ENCODE measurements at regions not wholly inside any gene's neighbourhood (a gene's known extent, or its start where the extent isn't known, plus 50 kb on each side); places are given as distances from the start of the nearest gene placed in this dataset.

DNA sequence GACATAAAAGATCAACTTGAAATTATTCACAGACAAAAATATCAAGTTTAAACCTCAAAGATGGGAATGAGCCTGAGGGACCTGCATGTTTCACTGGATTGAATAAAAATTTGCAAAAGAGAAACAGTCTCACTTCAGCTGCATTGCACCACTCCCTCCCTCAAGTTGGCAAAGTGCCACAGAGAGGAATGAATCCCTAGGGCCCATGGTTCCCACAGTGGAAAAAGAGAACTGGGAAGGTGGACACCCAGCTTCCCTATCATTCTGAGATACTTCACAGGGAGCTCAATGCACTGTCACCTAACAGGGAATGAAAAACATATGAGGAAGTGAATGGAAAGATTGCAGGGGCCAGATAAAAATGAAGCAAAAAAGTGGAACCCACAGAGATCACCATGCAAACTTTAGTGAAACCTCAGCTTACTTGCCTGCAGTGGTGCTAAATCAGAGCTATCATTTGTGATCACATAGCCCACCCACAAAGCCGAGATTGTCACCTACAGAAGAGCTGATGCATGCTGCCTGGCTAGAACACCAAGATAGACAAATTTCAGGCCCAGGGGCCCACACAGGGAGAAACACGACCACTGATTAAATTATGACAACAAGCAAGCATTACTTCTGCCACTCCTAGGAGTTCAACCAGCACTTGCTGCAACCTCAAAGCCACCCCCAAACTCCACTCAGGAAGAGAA, 911.3 kb downstream of the LRFN5 start:
- no peaks in the 10 kb centered on the region for H3K36me3 ChIP-seq
- H3K27me3 ChIP-seq: no peaks in the 10 kb centered on the region
- no peak overlapping the region for H3K27ac ChIP-seq
- no peak overlapping the region for H3K4me3 ChIP-seq
- 88 to 96% methylated on average over 2 of the region's 2 CpGs for WGBS, 2 donors
- DNase-seq (ENCODE audit: low spot score in 2 of 2): no peak
- H3K9me3 ChIP-seq: no peaks in the 10 kb centered on the region
- H3K4me1 ChIP-seq: no peaks in the 10 kb centered on the region
- TF ChIP-seq EP300 (IDR thresholded peaks at IDR 0.05) (no peak), POLR2A (IDR thresholded peaks at IDR 0.05) (no peak)
- TF ChIP-seq, protein P1, sequence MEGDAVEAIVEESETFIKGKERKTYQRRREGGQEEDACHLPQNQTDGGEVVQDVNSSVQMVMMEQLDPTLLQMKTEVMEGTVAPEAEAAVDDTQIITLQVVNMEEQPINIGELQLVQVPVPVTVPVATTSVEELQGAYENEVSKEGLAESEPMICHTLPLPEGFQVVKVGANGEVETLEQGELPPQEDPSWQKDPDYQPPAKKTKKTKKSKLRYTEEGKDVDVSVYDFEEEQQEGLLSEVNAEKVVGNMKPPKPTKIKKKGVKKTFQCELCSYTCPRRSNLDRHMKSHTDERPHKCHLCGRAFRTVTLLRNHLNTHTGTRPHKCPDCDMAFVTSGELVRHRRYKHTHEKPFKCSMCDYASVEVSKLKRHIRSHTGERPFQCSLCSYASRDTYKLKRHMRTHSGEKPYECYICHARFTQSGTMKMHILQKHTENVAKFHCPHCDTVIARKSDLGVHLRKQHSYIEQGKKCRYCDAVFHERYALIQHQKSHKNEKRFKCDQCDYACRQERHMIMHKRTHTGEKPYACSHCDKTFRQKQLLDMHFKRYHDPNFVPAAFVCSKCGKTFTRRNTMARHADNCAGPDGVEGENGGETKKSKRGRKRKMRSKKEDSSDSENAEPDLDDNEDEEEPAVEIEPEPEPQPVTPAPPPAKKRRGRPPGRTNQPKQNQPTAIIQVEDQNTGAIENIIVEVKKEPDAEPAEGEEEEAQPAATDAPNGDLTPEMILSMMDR (IDR thresholded peaks at IDR 0.05): no peak

DNA sequence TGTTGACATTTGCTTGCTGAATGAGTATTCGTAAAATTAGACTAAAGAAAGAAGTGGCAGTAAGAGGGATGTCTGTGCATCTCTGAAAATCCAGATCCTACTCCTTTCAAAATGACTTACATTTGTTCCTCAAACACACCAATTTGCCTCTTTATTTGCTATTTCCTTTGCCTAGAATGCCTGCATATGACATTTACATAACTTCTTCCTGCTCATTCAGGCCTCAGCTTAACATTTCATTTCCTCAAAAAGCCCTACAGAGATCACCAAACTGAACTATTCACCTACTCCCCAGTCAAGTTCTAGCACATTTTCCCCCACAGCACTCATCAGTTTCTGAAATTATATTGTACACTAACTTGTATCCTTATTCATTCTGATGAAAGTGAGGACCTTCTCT, 907.2 kb downstream of the LRFN5 start:
- Histone ChIP-seq H3K27ac (no peak overlapping the region), H3K9me3 (no peaks in the 10 kb centered on the region), H3K4me1 (no peaks in the 10 kb centered on the region), H3K4me3 (no peak overlapping the region), H3K27me3 (no peaks in the 10 kb centered on the region), H3K36me3 (no peaks in the 10 kb centered on the region)
- WGBS, 2 donors: 79 to 86% methylated on average over 1 of the region's 1 CpG
- DNase-seq (ENCODE audit: low spot score in 2 of 2): no peak
- TF ChIP-seq, protein P1 (IDR thresholded peaks at IDR 0.05): no peak
- TF ChIP-seq EP300 (IDR thresholded peaks at IDR 0.05) (no peak), POLR2A (IDR thresholded peaks at IDR 0.05) (no peak)

DNA sequence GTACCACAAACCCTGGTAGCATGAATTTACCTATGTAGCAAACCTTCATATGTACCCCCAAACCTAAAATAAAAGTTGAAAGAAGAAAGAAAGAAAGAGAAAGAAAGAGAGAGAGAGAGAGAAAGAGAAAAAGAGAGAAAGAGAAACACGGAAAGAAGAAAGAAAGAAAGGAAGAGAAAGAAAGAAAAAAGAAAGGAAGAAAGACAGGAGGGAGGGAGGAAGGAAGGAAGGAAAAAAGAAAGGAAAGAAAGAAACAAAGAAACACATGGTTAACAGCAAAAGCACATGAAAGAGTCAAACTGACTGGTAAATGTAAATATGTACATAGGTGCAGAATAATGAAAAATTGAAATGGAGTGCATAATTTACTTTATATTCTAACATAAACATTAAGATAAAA, 903.4 kb downstream of the LRFN5 start:
- Histone ChIP-seq H3K4me1 (no peaks in the 10 kb centered on the region), H3K9me3 (no peaks in the 10 kb centered on the region), H3K27me3 (no peaks in the 10 kb centered on the region), H3K36me3 (no peaks in the 10 kb centered on the region), H3K27ac (no peak overlapping the region), H3K4me3 (no peak overlapping the region)
- DNase-seq (ENCODE audit: low spot score in 2 of 2): no peak
- 76 to 92% methylated on average over 1 of the region's 1 CpG for WGBS, 2 donors
- TF ChIP-seq, protein P1 (IDR thresholded peaks at IDR 0.05): no peak
- TF ChIP-seq EP300 (IDR thresholded peaks at IDR 0.05) (no peak), POLR2A (IDR thresholded peaks at IDR 0.05) (no peak)

DNA sequence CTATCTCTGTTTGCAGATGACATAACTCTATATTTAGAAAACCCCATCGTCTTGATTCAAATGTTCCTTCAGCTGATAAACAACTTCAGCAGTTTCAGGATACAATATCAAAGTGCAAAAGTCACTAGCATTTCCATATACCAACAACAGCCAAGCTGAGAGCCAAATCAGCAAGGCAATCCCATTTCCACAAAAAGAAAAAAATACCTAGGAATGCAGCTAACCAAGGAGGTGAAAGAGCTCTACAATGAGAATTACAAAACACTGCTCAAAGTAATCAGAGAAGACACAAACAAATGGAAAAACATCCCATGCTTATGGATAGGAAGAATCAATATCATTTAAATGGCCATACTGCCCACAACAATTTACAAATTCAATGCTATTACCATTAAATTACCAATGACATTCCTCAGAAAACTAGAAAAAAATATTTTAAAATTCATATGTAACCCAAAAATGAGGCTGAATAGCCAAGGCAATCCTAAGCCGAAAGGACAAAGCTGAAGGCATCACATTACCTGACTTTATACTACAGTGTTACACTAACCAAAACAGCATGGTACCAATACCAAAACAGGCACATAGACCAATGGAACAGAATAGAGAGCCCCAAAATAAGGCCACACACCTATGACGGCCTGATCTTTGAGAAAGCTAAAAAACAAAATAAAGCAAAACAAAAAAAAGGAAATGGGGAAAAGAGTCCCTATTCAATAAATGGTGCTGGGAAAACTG, 901.7 kb downstream of the LRFN5 start:
- Histone ChIP-seq H3K36me3 (no peaks in the 10 kb centered on the region), H3K27me3 (no peaks in the 10 kb centered on the region), H3K27ac (no peak overlapping the region), H3K4me3 (no peak overlapping the region), H3K4me1 (no peaks in the 10 kb centered on the region), H3K9me3 (no peaks in the 10 kb centered on the region)
- TF ChIP-seq POLR2A (IDR thresholded peaks at IDR 0.05) (no peak), EP300 (IDR thresholded peaks at IDR 0.05) (no peak)
- TF ChIP-seq, protein P1 (IDR thresholded peaks at IDR 0.05): no peak
- 78 to 84% methylated on average over 3 of the region's 3 CpGs for WGBS, 2 donors
- no peak for DNase-seq (ENCODE audit: low spot score in 2 of 2)

DNA sequence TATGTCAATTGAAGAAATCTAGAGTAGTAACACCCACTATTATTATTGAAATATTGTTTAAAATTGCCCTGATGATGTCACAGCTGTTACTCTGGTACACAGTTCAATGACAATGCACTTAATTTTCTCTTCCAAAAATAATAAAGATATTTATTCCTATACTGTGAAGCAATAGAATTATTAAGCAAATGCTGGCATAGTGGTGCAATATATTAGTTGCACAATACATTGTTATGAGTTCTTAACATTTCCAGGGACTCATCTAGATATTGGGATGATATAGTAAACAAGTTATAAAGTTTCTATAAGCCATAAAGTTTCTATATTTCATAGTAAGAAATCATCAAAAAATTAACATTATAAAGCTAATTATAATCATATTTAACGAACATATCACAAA, 897.8 kb downstream of the LRFN5 start:
- H3K4me3 ChIP-seq: no peak overlapping the region
- H3K9me3 ChIP-seq: no peaks in the 10 kb centered on the region
- WGBS, 2 donors: 79 to 83% methylated on average over 1 of the region's 1 CpG
- H3K27me3 ChIP-seq: no peaks in the 10 kb centered on the region
- H3K36me3 ChIP-seq: no peaks in the 10 kb centered on the region
- no peak overlapping the region for H3K27ac ChIP-seq
- DNase-seq (ENCODE audit: low spot score in 2 of 2): no peak
- no peaks in the 10 kb centered on the region for H3K4me1 ChIP-seq
- TF ChIP-seq EP300 (IDR thresholded peaks at IDR 0.05): no peak
- TF ChIP-seq, protein P1 (IDR thresholded peaks at IDR 0.05): no peak
- TF ChIP-seq POLR2A (IDR thresholded peaks at IDR 0.05): no peak
